ENCODE measurements at regions not wholly inside any gene's neighbourhood (a gene's known extent, or its start where the extent isn't known, plus 50 kb on each side); places are given as distances from the start of the nearest gene placed in this dataset.

GRCh38 chr7:16130111-16131110, 290.9 kb downstream of the CRPPA start:
- no peak overlapping the region for H3K27ac Mint-ChIP-seq
- H3K36me3 Mint-ChIP-seq, result no peaks in the 10 kb centered on the region
- no peak for ATAC-seq (replicated peaks in 1 of 4)
- ChIA-PET POLR2A (no interaction called here), CTCF (no interaction called here)
- Histone ChIP-seq H3K9me3 (no peaks in the 10 kb centered on the region), H3K4me3 (ENCODE audit: control insufficient read depth in 1 of 2, extremely low read depth in 1 of 2, low read length in 1 of 2) (no peak overlapping the region), H3K27me3 (replicated peaks in 1 of 2; ENCODE audit: control insufficient read depth in 2 of 2, extremely low read depth in 1 of 2, insufficient read depth in 2 of 2, low read length in 1 of 2) (no peaks in the 10 kb centered on the region), H3K27ac (ENCODE audit: low read length) (no peak overlapping the region), H3K36me3 (ENCODE audit: control insufficient read depth in 2 of 2, extremely low read depth in 1 of 2, insufficient read depth in 1 of 2, low read length in 1 of 2) (no peaks in the 10 kb centered on the region), H3K4me1 (ENCODE audit: control insufficient read depth in 1 of 2, extremely low read depth in 1 of 2, insufficient read depth in 2 of 2, low read length in 2 of 2) (no peaks in the 10 kb centered on the region)
- H3K4me3 Mint-ChIP-seq, result no peak overlapping the region
- peaks cover 6 to 10% (median 7%) of the 10 kb centered on the region in 3 donors for H3K9me3 Mint-ChIP-seq
- no peak for DNase-seq
- no peaks in the 10 kb centered on the region for H3K27me3 Mint-ChIP-seq
- no CpG with 5 or more reads among the region's 1 CpG for WGBS (ENCODE audit: insufficient coverage)
- no peaks in the 10 kb centered on the region for H3K4me1 Mint-ChIP-seq

DNA sequence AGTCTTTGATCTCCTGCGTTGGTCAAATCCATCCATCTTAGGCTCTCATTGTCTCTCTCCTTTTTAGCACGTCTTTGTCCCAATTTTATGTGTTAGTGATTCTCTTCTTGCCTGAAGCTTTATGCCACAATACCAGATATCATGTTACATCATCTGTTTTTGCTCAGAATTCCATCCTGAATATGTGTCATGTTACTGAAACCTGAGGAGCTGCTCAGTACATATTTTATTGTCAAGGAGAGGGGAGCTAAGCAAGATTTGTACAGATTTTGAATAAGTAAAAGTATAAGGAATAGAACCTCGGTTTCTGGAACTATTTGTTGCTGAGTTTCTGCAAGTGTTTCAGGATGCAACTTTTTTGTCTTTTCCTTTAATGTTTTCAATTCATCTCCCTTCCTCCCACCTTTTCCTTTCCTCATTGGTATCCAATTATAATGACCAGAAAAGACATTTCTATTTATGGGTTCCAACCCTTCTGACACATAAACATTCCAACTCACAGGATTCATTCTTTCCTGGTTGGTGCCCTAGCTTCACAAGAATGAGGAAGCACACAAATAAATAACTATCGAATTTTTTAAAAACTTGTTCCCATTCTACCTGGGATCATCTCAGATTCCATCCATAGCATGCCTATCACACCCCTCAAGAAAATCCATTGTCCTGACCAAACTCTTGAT, 291.8 kb downstream of the CRPPA start:
- ATAC-seq (replicated peaks in 1 of 4), result no peak
- ChIA-PET CTCF (no interaction called here), POLR2A (no interaction called here)
- Mint-ChIP-seq H3K27ac (no peak overlapping the region), H3K27me3 (no peaks in the 10 kb centered on the region), H3K9me3 (peaks cover 6 to 10% (median 7%) of the 10 kb centered on the region in 3 donors), H3K4me3 (no peak overlapping the region), H3K36me3 (no peaks in the 10 kb centered on the region), H3K4me1 (no peaks in the 10 kb centered on the region)
- DNase-seq, result no peak
- WGBS (ENCODE audit: insufficient coverage), result 71% methylated on average over 1 of the region's 4 CpGs
- H3K4me1 ChIP-seq (ENCODE audit: control insufficient read depth in 1 of 2, extremely low read depth in 1 of 2, insufficient read depth in 2 of 2, low read length in 2 of 2), result no peaks in the 10 kb centered on the region
- no peaks in the 10 kb centered on the region for H3K9me3 ChIP-seq
- no peaks in the 10 kb centered on the region for H3K27me3 ChIP-seq (replicated peaks in 1 of 2; ENCODE audit: control insufficient read depth in 2 of 2, extremely low read depth in 1 of 2, insufficient read depth in 2 of 2, low read length in 1 of 2)
- no peaks in the 10 kb centered on the region for H3K36me3 ChIP-seq (ENCODE audit: control insufficient read depth in 2 of 2, extremely low read depth in 1 of 2, insufficient read depth in 1 of 2, low read length in 1 of 2)
- no peak overlapping the region for H3K27ac ChIP-seq (ENCODE audit: low read length)
- no peak overlapping the region for H3K4me3 ChIP-seq (ENCODE audit: control insufficient read depth in 1 of 2, extremely low read depth in 1 of 2, low read length in 1 of 2)

- no peak for DNase-seq
- Mint-ChIP-seq H3K27me3 (no peaks in the 10 kb centered on the region), H3K4me1 (no peaks in the 10 kb centered on the region), H3K27ac (no peak overlapping the region), H3K36me3 (no peaks in the 10 kb centered on the region), H3K4me3 (no peak overlapping the region), H3K9me3 (peaks cover 4 to 7% (median 6%) of the 10 kb centered on the region in 3 donors)
- no peaks in the 10 kb centered on the region for H3K4me1 ChIP-seq (ENCODE audit: control insufficient read depth in 1 of 2, extremely low read depth in 1 of 2, insufficient read depth in 2 of 2, low read length in 2 of 2)
- no peak overlapping the region for H3K27ac ChIP-seq (ENCODE audit: low read length)
- no peak overlapping the region for H3K4me3 ChIP-seq (ENCODE audit: control insufficient read depth in 1 of 2, extremely low read depth in 1 of 2, low read length in 1 of 2)
- ChIA-PET CTCF (interaction anchor here (0.5 to 0.6 kb wide), 2 partner anchors 9 to 1024 kb away, joined by 3 read pairs; no protein-coding TSS in a partner anchor), POLR2A (no interaction called here)
- WGBS (ENCODE audit: insufficient coverage), result no CpG with 5 or more reads among the region's 4 CpGs
- no peaks in the 10 kb centered on the region for H3K36me3 ChIP-seq (ENCODE audit: control insufficient read depth in 2 of 2, extremely low read depth in 1 of 2, insufficient read depth in 1 of 2, low read length in 1 of 2)
- H3K9me3 ChIP-seq, result no peaks in the 10 kb centered on the region
- no peak for ATAC-seq (replicated peaks in 1 of 4)
- no peaks in the 10 kb centered on the region for H3K27me3 ChIP-seq (replicated peaks in 1 of 2; ENCODE audit: control insufficient read depth in 2 of 2, extremely low read depth in 1 of 2, insufficient read depth in 2 of 2, low read length in 1 of 2)
Observed at GRCh38 chr7:16123117-16123770, 298.1 kb downstream of the CRPPA start.

GRCh38 chr7:16121876-16122390, 299.4 kb downstream of the CRPPA start:
- no peaks in the 10 kb centered on the region for H3K9me3 ChIP-seq
- ChIA-PET CTCF (no interaction called here), POLR2A (no interaction called here)
- Mint-ChIP-seq H3K4me1 (no peaks in the 10 kb centered on the region), H3K36me3 (no peaks in the 10 kb centered on the region), H3K27ac (no peak overlapping the region), H3K9me3 (peaks cover 4 to 7% (median 6%) of the 10 kb centered on the region in 3 donors), H3K4me3 (no peak overlapping the region), H3K27me3 (no peaks in the 10 kb centered on the region)
- no peaks in the 10 kb centered on the region for H3K27me3 ChIP-seq (replicated peaks in 1 of 2; ENCODE audit: control insufficient read depth in 2 of 2, extremely low read depth in 1 of 2, insufficient read depth in 2 of 2, low read length in 1 of 2)
- no peaks in the 10 kb centered on the region for H3K36me3 ChIP-seq (ENCODE audit: control insufficient read depth in 2 of 2, extremely low read depth in 1 of 2, insufficient read depth in 1 of 2, low read length in 1 of 2)
- H3K4me3 ChIP-seq (ENCODE audit: control insufficient read depth in 1 of 2, extremely low read depth in 1 of 2, low read length in 1 of 2), result no peak overlapping the region
- DNase-seq, result no peak
- no CpG with 5 or more reads among the region's 3 CpGs for WGBS (ENCODE audit: insufficient coverage)
- H3K27ac ChIP-seq (ENCODE audit: low read length), result no peak overlapping the region
- no peaks in the 10 kb centered on the region for H3K4me1 ChIP-seq (ENCODE audit: control insufficient read depth in 1 of 2, extremely low read depth in 1 of 2, insufficient read depth in 2 of 2, low read length in 2 of 2)
- no peak for ATAC-seq (replicated peaks in 1 of 4)

- DNase-seq, result no peak
- H3K4me1 ChIP-seq (ENCODE audit: control insufficient read depth in 1 of 2, extremely low read depth in 1 of 2, insufficient read depth in 2 of 2, low read length in 2 of 2), result no peaks in the 10 kb centered on the region
- ATAC-seq (replicated peaks in 1 of 4), result no peak
- no peak overlapping the region for H3K4me3 ChIP-seq (ENCODE audit: control insufficient read depth in 1 of 2, extremely low read depth in 1 of 2, low read length in 1 of 2)
- Mint-ChIP-seq H3K4me3 (no peak overlapping the region), H3K4me1 (peaks cover 1 to 5% (median 3%) of the 10 kb centered on the region in 3 donors), H3K36me3 (no peaks in the 10 kb centered on the region), H3K9me3 (peaks cover 0 to 16% (median 6%) of the 10 kb centered on the region in 3 donors), H3K27ac (no peak overlapping the region), H3K27me3 (no peaks in the 10 kb centered on the region)
- no peak overlapping the region for H3K27ac ChIP-seq (ENCODE audit: low read length)
- no peaks in the 10 kb centered on the region for H3K27me3 ChIP-seq (replicated peaks in 1 of 2; ENCODE audit: control insufficient read depth in 2 of 2, extremely low read depth in 1 of 2, insufficient read depth in 2 of 2, low read length in 1 of 2)
- no CpG with 5 or more reads among the region's 2 CpGs for WGBS (ENCODE audit: insufficient coverage)
- no peaks in the 10 kb centered on the region for H3K36me3 ChIP-seq (ENCODE audit: control insufficient read depth in 2 of 2, extremely low read depth in 1 of 2, insufficient read depth in 1 of 2, low read length in 1 of 2)
- ChIA-PET POLR2A (no interaction called here), CTCF (interaction anchor here in 1 of 2 donors (1.0 kb wide), 1 partner anchor 449 kb away, joined by 3 read pairs; no protein-coding TSS in a partner anchor)
- no peaks in the 10 kb centered on the region for H3K9me3 ChIP-seq
Observed at GRCh38 chr7:16115374-16115773, 306.0 kb downstream of the CRPPA start.

GRCh38 chr7:16114633-16115032, 306.7 kb downstream of the CRPPA start:
- Histone ChIP-seq H3K4me3 (ENCODE audit: control insufficient read depth in 1 of 2, extremely low read depth in 1 of 2, low read length in 1 of 2) (no peak overlapping the region), H3K27me3 (replicated peaks in 1 of 2; ENCODE audit: control insufficient read depth in 2 of 2, extremely low read depth in 1 of 2, insufficient read depth in 2 of 2, low read length in 1 of 2) (no peaks in the 10 kb centered on the region), H3K4me1 (ENCODE audit: control insufficient read depth in 1 of 2, extremely low read depth in 1 of 2, insufficient read depth in 2 of 2, low read length in 2 of 2) (no peaks in the 10 kb centered on the region), H3K9me3 (no peaks in the 10 kb centered on the region), H3K36me3 (ENCODE audit: control insufficient read depth in 2 of 2, extremely low read depth in 1 of 2, insufficient read depth in 1 of 2, low read length in 1 of 2) (no peaks in the 10 kb centered on the region), H3K27ac (ENCODE audit: low read length) (no peak overlapping the region)
- Mint-ChIP-seq H3K27me3 (no peaks in the 10 kb centered on the region), H3K27ac (no peak overlapping the region), H3K9me3 (peaks cover 0 to 21% (median 6%) of the 10 kb centered on the region in 3 donors), H3K4me1 (peaks cover 1 to 6% (median 3%) of the 10 kb centered on the region in 3 donors), H3K4me3 (no peak overlapping the region), H3K36me3 (no peaks in the 10 kb centered on the region)
- WGBS (ENCODE audit: insufficient coverage), result no CpG with 5 or more reads among the region's 1 CpG
- ChIA-PET CTCF (interaction anchor here (0.7 to 1.0 kb wide), 2 partner anchors 8 to 450 kb away, joined by 3 to 4 read pairs; no protein-coding TSS in a partner anchor), POLR2A (no interaction called here)
- peak in 1 of 35 experiments; percentile 38 for DNase-seq
- ATAC-seq (replicated peaks in 1 of 4), result no peak
